DMS79 treated with DMSO at 0.1 percent for 48 hours (cell line): ENCODE measurements at regions not wholly inside any gene's neighbourhood (a gene's known extent, or its start where the extent isn't known, plus 50 kb on each side); places are given as distances from the start of the nearest gene placed in this dataset.
A peak's percentile ranks its signal among the peaks of the same experiment; 100 is the strongest.
"Not testable (repeated sequence)": the region's sequence is repeated elsewhere in the genome, so short reads cannot be mapped to it uniquely, and the experiment has no call there.

Experiments
- DNase-seq: peaks from one replicate; lab custom pipeline; 2025; lab: John Stamatoyannopoulos, UW

DNA sequence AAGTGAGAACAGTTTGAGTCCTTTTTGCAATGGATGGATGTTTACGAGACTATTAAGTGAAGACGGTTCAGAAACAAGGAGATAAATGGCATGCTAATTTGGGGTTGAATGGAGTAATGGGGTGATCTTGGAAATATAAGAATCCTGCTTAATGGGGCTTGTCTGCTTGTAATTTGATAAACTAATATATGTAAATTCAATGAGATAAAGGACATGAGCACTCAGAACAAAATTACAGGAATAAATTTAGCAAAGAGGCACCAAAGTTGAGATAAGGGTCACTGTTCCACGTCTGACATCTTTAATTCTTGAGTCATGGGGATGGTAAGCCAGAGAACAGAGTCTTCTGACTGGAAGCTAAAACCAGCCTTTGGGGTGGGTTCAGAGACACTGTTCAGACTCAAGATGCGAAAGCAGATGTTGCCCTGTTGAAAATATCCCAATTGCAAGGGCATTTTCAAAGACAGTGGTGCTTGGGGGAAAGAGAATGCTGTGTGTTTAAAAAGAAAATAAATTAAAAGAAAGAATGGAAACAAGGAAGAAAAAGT is 67.8 kb upstream of the CHRNB4 start:
- DNase-seq, result no peak

DNA sequence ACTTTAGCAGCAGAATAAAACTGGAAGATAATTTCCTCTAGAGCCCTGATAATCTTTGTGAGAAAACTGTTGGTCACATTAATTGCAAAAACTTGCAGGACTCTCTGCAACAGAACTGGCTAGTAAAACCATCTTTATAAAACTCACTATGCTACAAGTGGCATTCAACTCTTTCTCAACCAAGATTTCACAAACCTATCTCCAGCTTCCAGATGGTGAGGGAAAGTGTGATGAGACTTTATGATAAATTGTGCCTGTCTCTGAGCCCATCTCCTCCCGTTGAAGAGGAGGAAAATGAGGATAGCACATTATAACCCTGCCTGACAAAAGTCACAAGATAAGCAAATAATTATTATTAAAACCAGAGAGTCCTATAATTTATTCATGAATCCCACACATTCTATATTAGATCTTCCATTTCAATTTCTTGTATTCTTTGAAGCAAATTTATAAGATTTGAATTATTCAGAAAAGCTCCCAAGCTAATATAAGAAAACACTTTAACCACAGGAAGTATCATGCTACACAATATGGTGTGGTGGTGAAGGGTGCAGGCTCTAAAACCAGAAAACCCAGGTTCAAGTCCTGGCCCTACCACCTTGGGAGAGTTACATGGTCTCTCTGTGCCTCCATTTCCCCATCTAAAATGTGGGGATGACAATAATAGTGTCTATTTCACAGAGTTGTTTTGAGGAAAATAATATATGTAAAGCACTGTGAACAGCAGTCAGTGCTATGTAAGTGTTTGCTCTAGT is 65.6 kb upstream of the CHRNB4 start:
- DNase-seq, result not testable (repeated sequence)

DNA sequence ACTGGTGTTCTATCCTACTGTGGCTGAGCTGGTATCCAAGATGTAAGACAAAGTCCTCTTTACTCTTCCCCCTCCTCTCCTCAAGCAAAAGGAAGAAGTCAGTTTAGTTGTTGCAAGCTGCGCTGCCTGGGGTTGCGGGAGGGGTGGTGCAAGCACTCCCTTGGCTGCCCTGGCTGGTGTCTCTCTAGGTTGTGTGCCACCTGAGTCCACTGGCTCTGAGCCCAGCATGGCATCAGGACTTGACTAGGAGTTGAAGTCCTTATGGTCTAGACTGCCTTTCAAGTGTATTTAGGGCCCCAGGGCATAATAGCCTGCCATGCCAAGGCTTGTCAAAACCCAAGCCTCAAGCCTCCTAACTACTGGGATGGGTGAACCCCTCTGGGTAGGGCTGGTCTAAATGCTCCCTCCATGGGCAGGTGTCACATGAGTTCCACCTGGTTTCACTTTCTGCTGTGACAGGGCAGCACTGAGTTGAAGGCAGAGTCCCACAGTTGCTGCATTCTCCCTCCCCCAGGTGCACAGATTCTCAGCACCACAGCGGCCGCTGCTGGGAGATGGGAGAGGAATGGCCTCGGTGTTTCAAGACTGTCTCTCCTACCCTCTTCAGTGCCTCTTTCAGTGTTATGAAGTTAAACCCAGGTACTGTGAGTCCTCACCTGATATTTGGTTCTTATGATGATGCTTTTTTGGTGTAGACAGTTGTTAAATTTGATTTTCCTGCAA is 62.5 kb upstream of the CHRNB4 start:
- peak; percentile 75 for DNase-seq

- no peak for DNase-seq
These were observed 61.8 kb upstream of the CHRNB4 start for GRCh38 chr15:78702609-78703333.

DNA sequence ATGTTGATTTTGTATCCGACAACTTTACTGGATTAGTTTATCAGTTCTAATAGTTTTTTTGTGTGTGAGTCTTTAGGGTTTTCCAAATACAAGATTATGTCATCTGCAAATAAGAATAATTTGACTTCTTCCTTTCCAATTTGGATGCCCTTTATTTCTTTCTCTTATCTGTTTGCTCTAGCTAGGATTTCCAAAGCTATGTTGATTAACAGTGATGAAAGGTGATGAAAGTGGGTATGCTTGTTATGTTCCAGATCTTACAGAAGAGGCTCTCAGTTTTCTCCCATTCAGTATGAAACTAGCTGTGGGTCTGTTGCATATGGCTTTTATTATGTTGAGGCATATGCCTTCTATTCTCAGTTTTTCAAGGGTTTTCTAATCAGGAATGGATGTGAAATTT is 56.4 kb upstream of the CHRNB4 start:
- DNase-seq, result no peak

GRCh38 chr15:78696436-78696835 is 55.4 kb upstream of the CHRNB4 start:
- no peak for DNase-seq

DNA sequence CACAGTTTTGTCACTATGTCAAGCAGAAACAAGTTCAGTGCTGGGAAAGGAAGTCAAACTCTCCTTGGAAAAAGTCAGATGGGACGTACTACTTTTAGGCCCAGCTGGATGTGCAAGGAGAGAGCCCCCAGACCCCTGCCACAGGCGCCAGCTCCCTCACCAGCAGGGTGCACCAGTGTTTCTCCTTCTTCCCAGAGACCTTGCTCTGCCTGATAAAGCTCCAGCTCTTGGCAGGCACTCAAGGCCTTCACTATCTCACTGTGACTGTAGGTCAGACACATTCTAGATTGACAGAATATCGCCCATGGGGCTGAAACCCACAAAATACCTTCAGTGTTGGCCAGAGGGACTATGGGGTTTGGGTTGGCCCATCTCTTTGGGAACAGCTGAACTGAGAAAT is 54.8 kb upstream of the CHRNB4 start:
- no peak for DNase-seq

DNA sequence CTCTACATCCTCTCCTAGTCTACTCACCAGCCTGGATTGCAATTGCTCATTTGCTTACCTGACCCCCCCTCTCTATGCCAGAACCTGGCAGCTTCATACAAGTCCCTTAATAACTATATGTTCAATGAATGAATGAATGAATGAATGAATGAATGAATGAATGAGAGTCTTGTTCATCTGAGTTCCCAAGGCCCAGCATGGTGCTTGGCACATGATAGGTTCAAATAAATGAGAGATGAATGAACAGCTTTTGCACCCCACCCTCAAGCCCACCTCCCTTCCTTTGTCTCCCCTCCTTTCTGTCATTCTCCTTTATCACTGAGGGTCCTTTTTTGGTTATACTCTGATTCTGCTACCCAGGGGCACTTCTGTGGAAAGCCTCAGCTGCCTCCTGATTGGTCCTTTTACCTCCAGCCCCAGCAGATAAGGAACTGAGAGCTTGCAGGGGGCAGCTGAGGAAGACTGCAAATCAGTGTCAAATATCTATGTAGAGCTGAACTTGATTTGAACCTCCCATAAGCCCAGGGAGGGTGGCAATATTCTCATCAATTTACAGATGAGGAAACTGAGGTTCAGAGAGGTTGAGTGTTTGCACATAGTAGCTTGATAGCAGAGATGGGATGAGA is 54.1 kb upstream of the CHRNB4 start:
- DNase-seq, result no peak

GRCh38 chr15:78691851-78692421 is 50.9 kb upstream of the CHRNB4 start:
- no peak for DNase-seq

GRCh38 chr15:78691167-78691850 is 50.3 kb upstream of the CHRNB4 start:
- DNase-seq, result no peak
